ENCODE measurements at regions not wholly inside any gene's neighbourhood (a gene's known extent, or its start where the extent isn't known, plus 50 kb on each side); places are given as distances from the start of the nearest gene placed in this dataset.
"Not testable (repeated sequence)": the region's sequence is repeated elsewhere in the genome, so short reads cannot be mapped to it uniquely, and the experiment has no call there.

DNA sequence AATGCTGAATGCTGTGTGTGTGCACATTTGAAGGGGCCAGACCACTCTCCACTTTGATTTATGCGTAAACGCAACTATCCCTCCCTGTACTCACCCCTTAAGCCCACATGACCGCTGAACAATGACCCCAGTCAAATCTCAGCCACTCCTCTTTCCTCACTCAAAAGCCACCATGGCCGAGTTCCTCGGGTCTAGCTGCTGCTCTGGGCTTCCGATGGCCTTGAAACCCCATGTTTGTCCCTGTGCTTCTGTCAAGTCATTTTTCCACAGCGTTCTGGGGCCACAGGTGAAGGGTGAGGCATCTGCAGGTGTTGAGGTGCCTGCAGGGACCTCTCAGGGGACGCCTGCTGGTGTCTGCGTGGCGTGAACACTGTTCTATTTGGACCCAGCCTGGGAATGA, 74.3 kb upstream of the TMEM18 start:
- DNase-seq: no peak

DNA sequence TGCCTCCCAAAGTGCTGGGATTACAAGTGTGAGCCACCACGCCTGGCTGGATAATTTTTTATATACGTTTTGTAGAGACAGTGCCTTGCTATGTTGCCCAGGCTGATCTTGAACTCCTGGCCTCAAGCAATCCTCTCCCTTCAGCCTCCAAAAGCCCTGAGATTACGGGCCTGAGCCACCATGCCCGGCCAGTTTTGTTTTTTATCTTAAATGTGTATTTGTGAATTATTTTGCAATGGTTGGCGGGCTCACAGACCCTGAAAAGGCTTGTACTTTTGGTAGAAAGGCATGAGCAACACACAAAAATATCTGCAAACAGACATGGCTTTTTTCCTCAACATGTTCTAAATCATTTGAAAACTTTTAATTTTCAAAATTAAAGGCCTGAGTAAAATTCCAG, 73.4 kb upstream of the TMEM18 start:
- DNase-seq: no peak

DNA sequence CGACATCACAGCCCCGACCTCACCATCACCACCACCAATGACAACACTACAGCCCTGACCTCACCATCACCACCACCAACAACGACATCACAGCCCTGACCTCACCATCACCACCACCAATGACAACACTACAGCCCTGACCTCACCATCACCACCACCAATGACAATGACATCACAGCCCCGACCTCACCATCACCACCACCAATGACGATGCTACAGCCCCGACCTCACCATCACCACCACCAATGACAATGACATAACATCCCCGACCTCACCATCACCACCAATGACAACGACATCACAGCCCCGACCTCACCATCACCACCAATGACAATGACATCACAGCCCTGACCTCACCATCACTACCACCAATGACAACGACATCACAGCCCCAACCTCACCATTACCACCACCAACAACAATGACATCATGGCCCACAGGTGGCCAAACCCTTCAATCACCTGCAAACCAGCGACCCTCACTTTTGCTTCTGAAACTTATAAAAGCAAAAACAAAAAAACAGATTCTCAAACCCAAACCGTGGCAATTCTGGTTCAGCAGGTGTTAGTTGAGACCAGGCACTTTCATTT, 70.7 kb upstream of the TMEM18 start:
- DNase-seq: no peak

DNA sequence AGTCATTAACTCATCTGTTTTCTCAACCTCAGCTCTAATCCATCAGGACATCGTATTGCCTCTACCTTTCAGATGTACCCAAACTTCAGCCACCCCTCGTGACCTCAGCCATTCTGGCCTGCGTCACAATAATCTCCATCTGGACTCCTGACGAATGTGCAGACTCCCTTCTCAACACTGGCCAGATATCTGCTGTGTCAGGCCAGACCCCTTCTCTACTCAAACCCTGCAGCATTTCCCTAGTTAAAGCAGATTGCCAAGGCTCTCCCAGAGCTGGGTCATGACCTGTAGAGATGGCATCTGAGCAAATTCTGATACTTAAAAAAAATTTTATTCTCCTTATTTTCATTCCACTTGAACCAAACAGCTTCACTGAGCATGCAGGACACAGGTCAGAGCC, 69.5 kb upstream of the TMEM18 start:
- DNase-seq: no peak

DNA sequence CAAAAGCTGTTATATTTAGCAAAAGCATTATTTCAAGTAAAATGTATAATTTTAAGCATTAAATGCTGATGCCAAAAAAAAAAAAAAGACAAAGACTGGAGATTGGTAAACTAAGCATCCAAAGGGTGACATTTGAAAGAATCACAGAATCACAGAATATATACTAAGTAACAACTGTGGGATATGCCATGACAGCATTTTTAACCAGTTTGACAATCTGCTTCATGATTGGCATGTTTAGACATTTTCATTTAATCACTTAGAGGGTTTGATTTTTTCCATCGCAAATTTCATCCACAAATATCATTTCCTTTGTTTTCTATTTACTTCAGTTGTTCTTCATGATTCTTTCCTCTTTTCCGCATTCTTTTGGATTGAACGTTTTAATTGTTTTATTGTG, 66.9 kb upstream of the TMEM18 start:
- DNase-seq: no peak

DNA sequence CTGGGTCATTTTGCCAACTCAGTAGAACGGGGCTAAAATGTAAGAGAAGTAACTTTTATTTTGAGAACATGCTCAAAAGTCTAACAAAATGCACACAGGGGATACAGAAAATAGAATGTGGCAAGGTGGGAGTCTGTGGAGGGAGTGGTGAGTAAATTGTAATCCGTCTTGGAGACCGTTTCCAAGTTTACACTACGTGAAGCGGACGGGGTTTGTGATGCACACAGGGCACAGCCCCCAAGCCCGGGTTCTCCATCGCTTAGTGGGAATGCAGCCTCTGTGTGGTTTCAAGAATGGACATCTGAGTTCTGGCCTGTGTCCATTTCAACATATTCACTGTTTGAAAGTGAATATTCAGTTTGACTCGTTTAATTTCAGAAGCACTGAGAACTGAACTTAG, 65.0 kb upstream of the TMEM18 start:
- DNase-seq: no peak

DNA sequence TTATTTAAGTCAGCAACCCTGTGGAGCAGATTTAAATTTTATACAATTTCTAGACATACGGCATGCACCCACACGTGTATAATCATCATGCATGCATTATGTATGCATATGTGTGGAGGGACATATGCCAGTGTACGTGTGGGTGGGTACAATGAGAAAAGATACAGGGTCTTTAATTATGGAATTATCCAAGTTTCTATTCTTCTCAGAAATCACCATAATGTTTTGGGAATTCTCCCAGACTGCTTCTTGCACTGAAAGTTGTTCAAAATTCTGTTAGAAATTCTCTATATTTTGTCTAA, 63.9 kb upstream of the TMEM18 start:
- DNase-seq: no peak

DNA sequence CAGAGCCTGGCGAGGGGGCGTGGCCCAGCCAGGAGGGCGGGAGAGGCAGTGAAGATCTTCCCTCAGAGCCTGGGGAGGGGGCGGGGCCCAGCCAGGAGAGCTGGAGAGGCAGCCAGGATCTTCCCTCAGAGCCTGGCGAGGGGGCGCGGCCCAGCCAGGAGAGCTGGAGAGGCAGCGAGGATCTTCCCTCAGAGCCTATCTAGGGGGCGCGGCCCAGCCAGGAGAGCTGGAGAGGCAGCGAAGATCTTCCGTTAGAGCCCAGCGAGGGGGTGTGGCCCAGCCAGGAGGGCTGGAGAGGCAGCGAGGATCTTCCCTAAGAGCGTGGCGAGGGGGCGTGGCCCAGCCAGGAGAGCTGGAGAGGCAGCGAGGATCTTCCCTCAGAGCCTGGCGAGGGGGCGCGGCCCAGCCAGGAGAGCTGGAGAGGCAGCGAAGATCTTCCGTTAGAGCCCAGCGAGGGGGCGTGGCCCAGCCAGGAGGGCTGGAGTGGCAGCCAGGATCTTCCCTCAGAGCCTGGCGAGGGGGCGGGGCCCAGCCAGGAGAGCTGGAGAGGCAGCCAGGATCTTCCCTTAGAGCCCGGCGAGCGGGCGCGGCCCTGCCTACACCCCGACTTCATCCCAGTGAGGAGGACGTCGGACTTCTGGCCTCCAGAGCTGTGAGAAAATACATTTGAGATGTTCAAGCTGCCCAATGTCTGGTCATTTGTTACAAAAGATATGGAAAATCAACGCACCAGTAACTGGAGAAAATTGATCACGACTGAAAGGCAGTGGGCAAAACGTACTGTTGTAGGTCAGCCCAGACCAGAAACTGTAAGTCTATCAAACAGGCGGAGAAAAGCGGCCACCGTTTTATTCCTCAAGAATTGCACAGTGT, 63.4 kb upstream of the TMEM18 start:
- DNase-seq: not testable (repeated sequence)

DNA sequence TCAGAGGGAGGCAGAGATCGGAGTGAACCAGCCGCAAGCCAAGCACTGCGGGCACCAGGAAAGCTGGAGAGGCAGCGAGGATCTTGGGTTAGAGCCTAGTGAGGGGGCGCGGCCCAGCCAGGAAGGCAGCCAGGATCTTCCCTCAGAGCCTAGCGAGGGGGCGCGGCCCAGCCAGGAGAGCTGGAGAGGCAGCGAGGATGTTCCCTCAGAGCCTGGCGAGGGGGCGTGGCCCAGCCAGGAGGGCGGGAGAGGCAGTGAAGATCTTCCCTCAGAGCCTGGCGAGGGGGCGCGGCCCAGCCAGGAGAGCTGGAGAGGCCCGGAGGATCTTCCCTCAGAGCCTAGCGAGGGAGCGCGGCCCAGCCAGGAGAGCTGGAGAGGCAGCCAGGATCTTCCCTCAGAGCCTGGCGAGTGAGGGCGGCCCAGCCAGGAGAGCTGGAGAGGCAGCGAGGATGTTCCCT, 62.7 kb upstream of the TMEM18 start:
- DNase-seq: not testable (repeated sequence)

DNA sequence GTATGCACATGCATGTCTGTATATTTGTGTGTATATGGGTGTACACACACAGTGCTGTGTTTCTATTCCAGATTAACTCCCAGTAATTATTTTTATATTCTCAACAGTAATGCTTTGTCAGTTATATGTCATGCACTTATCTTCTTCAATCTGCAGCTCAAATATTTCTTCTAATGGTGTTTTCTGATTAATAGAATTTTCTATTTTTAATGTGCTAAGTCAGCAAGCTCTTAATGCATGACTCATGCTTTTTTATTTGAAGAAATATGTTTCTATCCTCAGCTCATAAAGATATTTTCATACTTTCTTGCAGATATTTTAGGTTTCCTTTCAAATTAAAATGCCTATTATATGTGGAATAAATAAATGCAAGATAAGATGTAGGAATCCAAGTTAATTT, 59.7 kb upstream of the TMEM18 start:
- DNase-seq: no peak

DNA sequence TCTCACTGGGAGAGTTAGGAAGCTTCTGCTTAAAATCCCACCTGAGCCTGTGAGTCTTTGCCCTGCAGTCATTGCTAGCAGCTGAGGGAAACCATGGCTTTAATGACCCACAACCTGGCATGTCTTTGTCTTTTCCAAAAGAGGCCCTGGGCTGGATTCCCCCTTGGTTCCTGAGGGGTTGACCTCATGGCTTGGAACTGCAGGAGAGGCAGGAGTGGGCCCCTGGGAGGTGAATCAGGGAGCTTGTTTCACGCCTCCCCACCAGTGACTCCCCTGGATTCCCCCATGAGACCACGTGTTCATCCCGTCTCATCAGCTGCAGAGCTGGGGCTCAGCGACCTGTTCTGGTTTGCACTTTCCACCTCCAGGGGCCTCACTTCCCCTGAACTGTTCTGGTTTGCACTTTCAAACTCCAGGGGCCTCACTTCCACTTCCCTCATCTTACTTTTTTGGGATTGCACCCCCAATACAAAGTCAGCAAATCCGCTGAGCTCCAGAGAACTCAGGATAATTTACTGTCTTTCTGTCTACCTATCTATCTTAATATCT, 58.5 kb upstream of the TMEM18 start:
- DNase-seq: no peak

DNA sequence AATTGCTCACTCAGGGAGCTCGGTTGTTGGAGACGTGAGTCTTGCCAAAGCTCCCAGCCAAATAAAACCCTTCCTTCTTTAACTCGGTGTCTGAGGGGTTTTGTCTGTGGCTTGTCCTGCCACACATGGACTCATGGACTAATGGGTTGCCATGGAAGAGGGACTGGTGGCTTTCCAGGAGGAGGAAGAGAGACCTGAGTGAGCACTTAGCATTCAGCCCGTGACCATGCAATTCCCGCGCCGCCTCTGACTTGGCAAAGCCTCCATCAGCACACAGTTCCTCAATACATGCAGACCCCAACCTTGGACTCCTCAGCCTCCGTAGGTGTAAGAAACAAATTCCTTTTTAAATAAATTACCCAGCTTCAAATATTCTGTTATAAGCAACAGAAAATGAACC, 57.3 kb upstream of the TMEM18 start:
- DNase-seq: no peak

DNA sequence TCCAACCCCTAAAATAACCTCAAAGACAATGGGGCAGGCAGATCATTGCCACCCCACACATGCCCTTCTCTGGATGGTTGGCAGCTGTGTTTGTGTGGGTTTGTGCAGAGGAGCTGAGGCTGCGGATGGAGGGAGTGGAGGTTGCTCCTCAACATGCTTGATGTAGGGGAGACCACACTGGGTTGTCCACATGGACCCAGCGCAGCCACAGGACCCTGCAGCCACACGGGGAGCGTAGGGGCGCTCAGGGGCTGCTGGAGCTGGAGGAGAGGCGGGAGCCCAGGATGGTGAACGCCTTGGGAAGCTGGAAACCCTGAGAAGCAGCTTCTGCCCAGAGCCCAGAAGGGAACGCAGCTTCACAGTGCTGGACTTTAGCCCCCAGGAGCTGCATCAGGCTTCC, 56.3 kb upstream of the TMEM18 start:
- no peak for DNase-seq

DNA sequence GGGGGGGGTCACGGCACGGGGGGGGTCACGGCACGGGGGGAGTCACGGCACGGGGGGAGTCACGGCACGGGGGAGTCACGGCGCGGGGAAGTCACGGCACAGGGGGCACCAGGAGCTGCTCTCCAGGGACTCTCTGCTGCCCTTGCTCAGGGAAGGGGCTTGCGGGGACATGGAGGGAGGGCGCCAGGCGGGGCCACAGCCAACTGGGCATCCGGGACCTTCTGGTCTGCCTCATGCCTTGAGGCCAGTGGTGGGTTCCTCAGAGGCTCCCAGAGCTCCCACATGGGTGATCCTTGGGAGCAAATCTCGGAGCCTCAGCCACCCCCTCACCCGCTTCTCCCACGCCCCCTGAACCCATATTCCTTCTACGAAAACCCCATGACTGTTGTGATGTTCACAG, 55.8 kb upstream of the TMEM18 start:
- no peak for DNase-seq

DNA sequence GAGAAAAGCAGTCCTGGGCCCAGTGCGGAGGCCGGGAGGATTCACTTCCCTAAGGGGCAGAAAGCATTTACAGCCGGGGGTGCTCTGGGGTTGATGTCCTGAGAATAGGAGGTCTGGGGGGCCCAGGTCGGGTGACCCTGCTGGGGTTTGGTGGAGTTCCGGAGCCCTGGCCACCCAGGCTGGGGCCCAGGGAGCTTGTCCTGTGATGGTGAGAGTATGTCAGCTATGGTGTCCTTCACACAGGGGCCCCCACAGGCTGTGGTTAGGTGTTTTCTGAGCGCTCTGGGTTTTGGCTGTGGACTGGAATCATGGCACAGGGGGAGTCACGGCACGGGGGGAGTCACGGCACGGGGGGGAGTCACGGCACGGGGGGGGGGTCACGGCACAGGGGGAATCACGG, 54.5 kb upstream of the TMEM18 start:
- no peak for DNase-seq

DNA sequence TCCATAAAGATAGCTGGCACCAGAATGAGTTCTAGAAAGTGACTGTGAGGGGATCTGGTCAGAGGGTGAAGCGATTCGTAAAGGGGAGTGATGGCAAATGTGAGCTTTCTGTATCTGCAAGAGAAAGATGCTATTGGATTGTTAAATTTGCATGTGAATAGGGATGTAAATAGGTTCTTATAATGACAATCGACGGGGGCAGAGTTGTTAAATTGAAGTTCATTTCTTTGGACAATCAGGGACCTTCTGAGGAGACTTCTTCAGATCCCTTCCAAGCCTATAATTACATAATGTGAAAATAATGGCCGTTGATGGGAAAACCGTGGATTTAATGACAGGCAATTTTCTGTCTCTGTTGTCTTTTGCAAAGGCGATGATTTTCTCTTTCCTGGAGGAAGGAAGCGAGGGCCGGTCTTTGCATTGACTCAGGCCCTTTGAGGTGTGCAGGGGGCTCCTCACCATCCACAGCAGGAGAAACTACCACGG, 52.2 kb upstream of the TMEM18 start:
- DNase-seq: no peak

DNA sequence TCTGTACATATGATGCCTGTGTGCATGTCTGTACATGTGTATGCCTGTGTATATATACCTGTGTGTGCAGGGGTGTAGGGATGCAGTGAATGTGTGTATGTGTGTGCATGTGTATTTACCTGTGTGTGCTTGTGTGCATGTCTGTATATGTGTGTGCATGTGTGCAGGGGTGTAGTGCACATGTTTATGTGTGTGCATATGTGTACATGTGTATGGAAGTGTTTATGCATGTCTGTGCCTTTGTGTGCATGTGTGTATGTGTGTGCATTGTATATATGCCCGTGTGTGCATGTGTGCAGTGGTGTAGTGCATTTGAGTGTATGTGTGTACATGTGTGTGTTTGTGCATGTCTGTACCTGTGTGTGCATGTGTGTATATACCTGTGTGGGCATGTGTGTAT, 51.0 kb upstream of the TMEM18 start:
- DNase-seq: no peak

DNA sequence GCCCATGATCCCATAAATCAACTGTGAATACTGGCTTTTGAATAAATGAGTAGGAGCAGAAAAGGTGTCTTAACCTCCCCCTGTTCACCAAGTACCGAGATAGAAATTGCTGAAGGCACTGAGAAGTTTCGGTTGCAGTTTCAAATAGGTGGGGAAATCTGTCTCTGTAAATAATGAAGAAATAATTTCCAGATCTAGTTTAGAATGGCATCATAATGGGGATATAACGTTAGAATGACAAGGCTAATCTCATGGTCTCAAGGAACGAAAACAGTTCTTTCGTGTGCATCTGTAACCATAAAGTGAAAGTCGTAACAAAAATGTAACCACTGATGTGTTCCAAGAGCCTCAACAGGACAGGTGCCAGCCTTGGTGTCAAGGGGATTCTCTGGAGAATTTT, 49.9 kb upstream of the TMEM18 start:
- DNase-seq: no peak
